ENCODE measurements at regions not wholly inside any gene's neighbourhood (a gene's known extent, or its start where the extent isn't known, plus 50 kb on each side); places are given as distances from the start of the nearest gene placed in this dataset.
A peak's percentile ranks its signal among the peaks of the same experiment; 100 is the strongest.

DNA sequence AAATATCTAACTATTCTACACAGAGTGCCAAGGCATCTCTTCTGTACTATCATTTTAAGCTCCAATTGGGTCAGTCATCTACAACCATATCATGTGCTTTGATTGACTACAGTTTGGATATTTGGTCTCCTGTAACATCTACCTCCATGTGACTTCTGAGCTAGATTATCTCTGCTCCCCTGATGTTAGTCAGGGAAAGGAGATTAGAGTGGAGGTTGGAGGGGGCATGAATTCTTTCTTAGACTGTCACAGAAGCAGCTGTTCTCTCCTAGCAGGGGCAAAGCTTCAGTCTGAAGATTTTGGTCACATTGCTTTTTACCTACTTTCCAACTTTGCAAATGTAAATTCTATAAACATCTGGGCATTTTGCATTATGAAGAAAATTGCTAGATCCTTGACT is 62.6 kb upstream of the C4orf54 start:
- H3K27ac ChIP-seq: peak overlapping the region; percentile 93
- H3K9me3 ChIP-seq: no peaks in the 10 kb centered on the region
- intact Hi-C loops (cut with DNase I): loop anchor here (5.0 kb wide), 3 partner anchors 43 to 87 kb away; no protein-coding TSS in a partner anchor
- peaks cover 66% of the 10 kb centered on the region for H3K4me1 ChIP-seq
- H3K4me3 ChIP-seq: no peak overlapping the region
- ATAC-seq (peak in 1 of 4 donors; percentile 9), DNase-seq (no peak)
- no peaks in the 10 kb centered on the region for H3K36me3 ChIP-seq (ENCODE audit: insufficient read depth in 1 of 2, low read depth in 1 of 2)
- H3K27me3 ChIP-seq (ENCODE audit: insufficient read depth in 3 of 3, low read length in 2 of 3): no peaks in the 10 kb centered on the region
- TF ChIP-seq, protein P1, sequence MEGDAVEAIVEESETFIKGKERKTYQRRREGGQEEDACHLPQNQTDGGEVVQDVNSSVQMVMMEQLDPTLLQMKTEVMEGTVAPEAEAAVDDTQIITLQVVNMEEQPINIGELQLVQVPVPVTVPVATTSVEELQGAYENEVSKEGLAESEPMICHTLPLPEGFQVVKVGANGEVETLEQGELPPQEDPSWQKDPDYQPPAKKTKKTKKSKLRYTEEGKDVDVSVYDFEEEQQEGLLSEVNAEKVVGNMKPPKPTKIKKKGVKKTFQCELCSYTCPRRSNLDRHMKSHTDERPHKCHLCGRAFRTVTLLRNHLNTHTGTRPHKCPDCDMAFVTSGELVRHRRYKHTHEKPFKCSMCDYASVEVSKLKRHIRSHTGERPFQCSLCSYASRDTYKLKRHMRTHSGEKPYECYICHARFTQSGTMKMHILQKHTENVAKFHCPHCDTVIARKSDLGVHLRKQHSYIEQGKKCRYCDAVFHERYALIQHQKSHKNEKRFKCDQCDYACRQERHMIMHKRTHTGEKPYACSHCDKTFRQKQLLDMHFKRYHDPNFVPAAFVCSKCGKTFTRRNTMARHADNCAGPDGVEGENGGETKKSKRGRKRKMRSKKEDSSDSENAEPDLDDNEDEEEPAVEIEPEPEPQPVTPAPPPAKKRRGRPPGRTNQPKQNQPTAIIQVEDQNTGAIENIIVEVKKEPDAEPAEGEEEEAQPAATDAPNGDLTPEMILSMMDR (IDR thresholded peaks at IDR 0.05): no peak

DNA sequence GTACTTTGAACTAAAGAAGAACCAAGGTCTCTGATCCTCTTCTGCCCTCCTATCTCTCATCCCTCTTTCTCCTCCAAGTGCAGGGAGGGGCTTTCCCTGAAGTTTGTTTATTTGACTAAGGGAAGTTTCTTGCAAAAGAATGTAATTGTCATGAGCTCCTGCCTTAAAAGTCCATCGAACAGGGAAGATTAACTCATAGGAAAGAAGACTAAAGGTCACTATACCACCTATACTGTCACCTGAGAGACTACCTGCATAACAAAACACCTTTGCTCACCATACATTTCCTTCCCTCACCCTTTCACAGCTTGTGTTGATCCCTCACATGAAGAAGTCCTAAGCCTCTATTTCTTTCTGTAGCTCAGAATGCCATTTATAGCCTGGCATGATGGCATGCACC is 59.4 kb upstream of the C4orf54 start:
- no peaks in the 10 kb centered on the region for H3K27me3 ChIP-seq (ENCODE audit: insufficient read depth in 3 of 3, low read length in 2 of 3)
- WGBS, 3 donors: 53 to 70% (median 55%) methylated on average over 1 of the region's 1 CpG
- DNase-seq (no peak), ATAC-seq (no peak)
- no peaks in the 10 kb centered on the region for H3K9me3 ChIP-seq
- intact Hi-C loops (cut with DNase I): no loop called here
- TF ChIP-seq, protein P1 (IDR thresholded peaks at IDR 0.05): no peak
- H3K36me3 ChIP-seq (ENCODE audit: insufficient read depth in 1 of 2, low read depth in 1 of 2): no peaks in the 10 kb centered on the region
- no peak overlapping the region for H3K27ac ChIP-seq
- peaks cover 44% of the 10 kb centered on the region for H3K4me1 ChIP-seq
- H3K4me3 ChIP-seq: peak overlapping the region; percentile 29

DNA sequence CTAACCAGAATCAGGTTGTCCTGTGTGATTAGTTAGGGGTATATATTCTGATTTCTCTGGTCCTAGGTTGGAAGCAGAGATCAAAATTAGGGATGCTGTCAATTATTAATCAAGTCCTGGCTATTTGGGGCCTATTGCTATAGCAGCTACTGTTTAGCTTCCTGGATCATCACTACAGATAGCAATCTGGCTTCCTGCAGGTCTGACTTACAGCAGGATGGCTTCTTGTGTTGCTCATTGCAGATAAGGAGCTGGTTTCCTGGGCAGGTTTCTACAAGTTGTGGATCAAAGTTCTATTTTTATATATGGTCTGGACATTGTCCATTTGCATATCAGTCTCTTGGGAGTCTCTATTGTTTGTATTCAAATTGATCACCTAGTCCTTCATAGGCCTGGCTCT is 57.7 kb upstream of the C4orf54 start:
- no peaks in the 10 kb centered on the region for H3K27me3 ChIP-seq (ENCODE audit: insufficient read depth in 3 of 3, low read length in 2 of 3)
- intact Hi-C loops (cut with DNase I): no loop called here
- no peaks in the 10 kb centered on the region for H3K9me3 ChIP-seq
- peaks cover 27% of the 10 kb centered on the region for H3K4me1 ChIP-seq
- H3K27ac ChIP-seq: no peak overlapping the region
- ATAC-seq (no peak), DNase-seq (no peak)
- H3K36me3 ChIP-seq (ENCODE audit: insufficient read depth in 1 of 2, low read depth in 1 of 2): no peaks in the 10 kb centered on the region
- TF ChIP-seq, protein P1 (IDR thresholded peaks at IDR 0.05): no peak
- no peak overlapping the region for H3K4me3 ChIP-seq

DNA sequence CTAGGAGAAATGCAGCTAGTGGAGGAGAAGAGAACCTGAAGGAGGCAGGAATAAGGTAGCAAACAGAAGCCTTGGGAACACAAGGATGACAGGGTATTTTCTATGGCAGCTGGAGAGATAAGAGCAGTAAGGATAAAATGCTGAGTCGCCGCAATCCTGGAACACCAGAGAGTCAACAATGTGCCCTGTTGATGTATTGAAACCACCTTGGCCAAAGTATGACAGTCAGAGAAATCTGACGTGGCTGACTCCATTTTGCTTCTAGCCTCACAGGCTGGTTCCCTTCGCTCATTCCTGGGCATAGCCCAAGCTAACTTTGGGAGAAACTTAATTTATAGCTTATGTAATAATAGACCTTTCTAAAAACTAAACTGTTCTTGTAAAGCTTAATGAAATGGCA is 56.6 kb upstream of the C4orf54 start:
- Histone ChIP-seq H3K4me1 (peaks cover 21% of the 10 kb centered on the region), H3K36me3 (ENCODE audit: insufficient read depth in 1 of 2, low read depth in 1 of 2) (no peaks in the 10 kb centered on the region), H3K27me3 (ENCODE audit: insufficient read depth in 3 of 3, low read length in 2 of 3) (no peaks in the 10 kb centered on the region), H3K4me3 (no peak overlapping the region), H3K9me3 (no peaks in the 10 kb centered on the region), H3K27ac (no peak overlapping the region)
- TF ChIP-seq, protein P1 (IDR thresholded peaks at IDR 0.05): no peak
- 87 to 95% (median 89%) methylated on average over 4 of the region's 4 CpGs for WGBS, 3 donors
- ATAC-seq (no peak), DNase-seq (no peak)
- intact Hi-C loops (cut with DNase I): no loop called here

DNA sequence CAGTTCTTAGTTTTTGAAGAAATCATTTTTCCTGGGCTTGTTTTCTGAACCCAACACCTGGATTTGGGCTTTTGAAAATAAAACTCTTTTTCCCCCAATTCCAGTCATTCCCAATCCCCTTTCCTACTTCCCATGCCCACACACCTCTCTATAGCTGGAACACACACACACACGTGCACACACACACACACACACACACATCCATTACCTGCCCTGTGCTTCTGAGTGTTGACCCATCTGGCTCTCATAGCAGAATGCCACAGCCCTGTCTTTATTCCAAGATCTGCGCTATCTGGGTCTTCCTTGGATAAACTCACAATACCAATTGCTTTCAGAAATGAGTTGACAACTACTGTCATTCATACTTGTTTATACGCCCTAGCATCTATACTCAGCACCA is 54.9 kb upstream of the C4orf54 start:
- H3K4me1 ChIP-seq: peaks cover 21% of the 10 kb centered on the region
- WGBS, 3 donors: 87 to 94% (median 89%) methylated on average over 3 of the region's 3 CpGs
- intact Hi-C loops (cut with DNase I): no loop called here
- H3K36me3 ChIP-seq (ENCODE audit: insufficient read depth in 1 of 2, low read depth in 1 of 2): no peaks in the 10 kb centered on the region
- TF ChIP-seq, protein P1 (IDR thresholded peaks at IDR 0.05): no peak
- H3K27me3 ChIP-seq (ENCODE audit: insufficient read depth in 3 of 3, low read length in 2 of 3): no peaks in the 10 kb centered on the region
- ATAC-seq: no peak
- H3K9me3 ChIP-seq: no peaks in the 10 kb centered on the region
- H3K4me3 ChIP-seq: no peak overlapping the region
- H3K27ac ChIP-seq: no peak overlapping the region
- DNase-seq: no peak
